ENCODE measurements at regions not wholly inside any gene's neighbourhood (a gene's known extent, or its start where the extent isn't known, plus 50 kb on each side); places are given as distances from the start of the nearest gene placed in this dataset.

DNA sequence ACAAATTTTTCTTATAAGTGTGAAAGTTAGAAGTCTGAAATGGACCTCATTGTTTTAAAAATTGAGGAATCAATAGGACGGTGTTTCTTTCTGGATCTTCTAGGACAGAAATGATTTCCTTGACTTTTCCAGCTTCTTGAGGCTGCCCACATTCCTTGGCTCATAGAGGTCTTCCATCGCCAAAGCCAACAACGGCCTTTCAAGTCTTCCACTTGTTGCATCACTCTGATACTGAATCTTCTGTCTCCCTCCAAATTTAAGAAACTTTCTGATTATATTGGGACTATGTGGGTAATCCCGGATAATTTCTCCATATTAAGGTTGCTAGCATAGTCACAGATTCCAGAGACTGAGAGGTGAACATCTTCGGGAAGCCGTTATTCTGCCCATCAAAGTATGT is 595.4 kb upstream of the ADAMTS5 start:
- no peak for TF ChIP-seq CTCF (conservative IDR thresholded peaks at IDR 0.05)
- TF ChIP-seq ZFX (IDR thresholded peaks at IDR 0.05), result no peak
